ENCODE measurements at regions not wholly inside any gene's neighbourhood (a gene's known extent, or its start where the extent isn't known, plus 50 kb on each side); places are given as distances from the start of the nearest gene placed in this dataset.
"Not testable (repeated sequence)": the region's sequence is repeated elsewhere in the genome, so short reads cannot be mapped to it uniquely, and the experiment has no call there.

- no peak for DNase-seq (ENCODE audit: low spot score)
These were observed 58.0 kb downstream of the CGGBP1 start for GRCh38 chr3:88000853-88001252.

- no peak for DNase-seq (ENCODE audit: low spot score)
These were observed 60.8 kb downstream of the CGGBP1 start for GRCh38 chr3:87997966-87998365.

- no peak for DNase-seq (ENCODE audit: low spot score)
These were observed 61.5 kb downstream of the CGGBP1 start for GRCh38 chr3:87997298-87997697.

GRCh38 chr3:87996882-87997281, 61.9 kb downstream of the CGGBP1 start:
- no peak for DNase-seq (ENCODE audit: low spot score)

GRCh38 chr3:87993566-87993965, 65.2 kb downstream of the CGGBP1 start:
- DNase-seq (ENCODE audit: low spot score) = no peak

- no peak for DNase-seq (ENCODE audit: low spot score)
These were observed 70.9 kb downstream of the CGGBP1 start for GRCh38 chr3:87987952-87988351.

- no peak for DNase-seq (ENCODE audit: low spot score)
These were observed 76.4 kb downstream of the CGGBP1 start for GRCh38 chr3:87982421-87982820.

GRCh38 chr3:87979527-87979926, 79.3 kb downstream of the CGGBP1 start:
- DNase-seq (ENCODE audit: low spot score) = no peak

- DNase-seq (ENCODE audit: low spot score) = no peak
These were observed 81.0 kb downstream of the CGGBP1 start for GRCh38 chr3:87977765-87978164.

- DNase-seq (ENCODE audit: low spot score) = no peak
These were observed 83.1 kb downstream of the CGGBP1 start for GRCh38 chr3:87975716-87976115.

GRCh38 chr3:87973906-87974305, 84.9 kb downstream of the CGGBP1 start:
- no peak for DNase-seq (ENCODE audit: low spot score)

- no peak for DNase-seq (ENCODE audit: low spot score)
These were observed 89.2 kb downstream of the CGGBP1 start for GRCh38 chr3:87969620-87970019.

GRCh38 chr3:87968668-87969067, 90.1 kb downstream of the CGGBP1 start:
- no peak for DNase-seq (ENCODE audit: low spot score)

GRCh38 chr3:87958289-87958688, 100.5 kb downstream of the CGGBP1 start:
- no peak for DNase-seq (ENCODE audit: low spot score)

GRCh38 chr3:87957575-87957974, 101.2 kb downstream of the CGGBP1 start:
- no peak for DNase-seq (ENCODE audit: low spot score)

- DNase-seq (ENCODE audit: low spot score) = no peak
These were observed 109.0 kb downstream of the CGGBP1 start for GRCh38 chr3:87949879-87950208.

GRCh38 chr3:87949189-87949878, 109.5 kb downstream of the CGGBP1 start:
- DNase-seq (ENCODE audit: low spot score) = no peak

- DNase-seq (ENCODE audit: low spot score) = not testable (repeated sequence)
These were observed 112.8 kb downstream of the CGGBP1 start for GRCh38 chr3:87946007-87946406.

GRCh38 chr3:87942256-87942655, 116.5 kb downstream of the CGGBP1 start:
- DNase-seq (ENCODE audit: low spot score) = not testable (repeated sequence)

- no peak for DNase-seq (ENCODE audit: low spot score)
These were observed 134.3 kb downstream of the CGGBP1 start for GRCh38 chr3:87924485-87924884.

- no peak for DNase-seq (ENCODE audit: low spot score)
These were observed 138.3 kb downstream of the CGGBP1 start for GRCh38 chr3:87920549-87920948.

GRCh38 chr3:87901141-87901540, 157.7 kb downstream of the CGGBP1 start:
- no peak for DNase-seq (ENCODE audit: low spot score)

GRCh38 chr3:87900061-87900460, 158.7 kb downstream of the CGGBP1 start:
- DNase-seq (ENCODE audit: low spot score) = no peak

GRCh38 chr3:87898971-87899370, 159.8 kb downstream of the CGGBP1 start:
- no peak for DNase-seq (ENCODE audit: low spot score)

All from mucosa of gallbladder (tissue), 1 donor.